ENCODE measurements at regions not wholly inside any gene's neighbourhood (a gene's known extent, or its start where the extent isn't known, plus 50 kb on each side); places are given as distances from the start of the nearest gene placed in this dataset.

GRCh38 chr6:12593771-12594529 is 122.6 kb upstream of the PHACTR1 start:
- Histone ChIP-seq H3K18ac (ENCODE audit: insufficient read length, low read depth, low read length) (peak overlapping the region; percentile 25), H3T11ph (ENCODE audit: low read length) (no peak overlapping the region), H3K9me3 (ENCODE audit: control insufficient read depth, low read depth, low read length) (no peaks in the 10 kb centered on the region), H2AFZ (ENCODE audit: low read length) (peak overlapping the region; percentile 26), H2BK120ac (ENCODE audit: low read depth, low read length, poor library complexity, severe bottlenecking) (no peak overlapping the region), H2BK5ac (ENCODE audit: insufficient read length, low read length) (no peak overlapping the region), H2BK12ac (ENCODE audit: insufficient read length, low read depth, low read length) (peak overlapping the region; percentile 60), H3K14ac (ENCODE audit: insufficient read depth, low read length) (0 out of 2 replicates have a peak overlapping the region, but pooled peaks have one; percentile 27), H3K9ac (ENCODE audit: extremely low read depth, insufficient read length, low read length) (no peak overlapping the region), H3K23ac (ENCODE audit: insufficient read length, low read depth, low read length) (no peak overlapping the region), H3K27me3 (ENCODE audit: insufficient read depth, low read length) (no peaks in the 10 kb centered on the region), H3K4me2 (ENCODE audit: insufficient read depth, insufficient read length, low read length) (no peak overlapping the region), H3K27ac (ENCODE audit: insufficient read length, low read depth, low read length) (no peak overlapping the region), H2BK20ac (ENCODE audit: low read depth, low read length, poor library complexity, severe bottlenecking) (no peak overlapping the region), H4K91ac (ENCODE audit: insufficient read length, low read depth, low read length) (no peak overlapping the region), H4K8ac (replicated peaks; ENCODE audit: insufficient read length, low read depth, low read length) (no peak overlapping the region), H3K4me1 (ENCODE audit: insufficient read depth, low read length) (no peaks in the 10 kb centered on the region; the same call in 1 of the 2 replicates), H3K79me1 (ENCODE audit: insufficient read depth, low read depth, low read length, poor library complexity, severe bottlenecking) (no peaks in the 10 kb centered on the region), H2BK15ac (ENCODE audit: low read depth, low read length) (no peak overlapping the region), H3K79me2 (ENCODE audit: insufficient read depth, low read length) (no peaks in the 10 kb centered on the region), H3K56ac (ENCODE audit: insufficient read length, low read depth, low read length) (no peak overlapping the region), H4K20me1 (ENCODE audit: control insufficient read depth, insufficient read depth, insufficient read length) (no peaks in the 10 kb centered on the region), H3K23me2 (ENCODE audit: insufficient read length, low read depth, low read length, poor library complexity, severe bottlenecking) (no peaks in the 10 kb centered on the region), H2AK5ac (ENCODE audit: insufficient read length, low read length) (no peak overlapping the region), H4K5ac (ENCODE audit: insufficient read length, low read depth, low read length) (no peak overlapping the region), H3K4ac (ENCODE audit: low read depth, low read length) (no peak overlapping the region)
- TF ChIP-seq CTCF (conservative IDR thresholded peaks at IDR 0.05): no peak
- H3K27me3 Mint-ChIP-seq (ENCODE audit: low read depth): no peaks in the 10 kb centered on the region
- WGBS (ENCODE audit: extremely low coverage, insufficient read length, low lambda C conversion rate): no CpG with 5 or more reads among the region's 12 CpGs
- H3K4me3 Mint-ChIP-seq: no peak overlapping the region
- no peak for DNase-seq
- H3K36me3 Mint-ChIP-seq (ENCODE audit: insufficient read depth in 1 of 3, low read depth in 3 of 3): no peaks in the 10 kb centered on the region
- H3K9me3 Mint-ChIP-seq: peaks cover 0 to 1% of the 10 kb centered on the region in 2 experiments; a peak in 1 of 5 replicates
- peaks cover 9 to 18% of the 10 kb centered on the region in 2 experiments for H3K4me1 Mint-ChIP-seq
- H3K27ac Mint-ChIP-seq: no peak overlapping the region; a peak in 1 of 7 replicates

Data from H9 (cell line).